ENCODE measurements at regions not wholly inside any gene's neighbourhood (a gene's known extent, or its start where the extent isn't known, plus 50 kb on each side); places are given as distances from the start of the nearest gene placed in this dataset.
A peak's percentile ranks its signal among the peaks of the same experiment; 100 is the strongest.

DNA sequence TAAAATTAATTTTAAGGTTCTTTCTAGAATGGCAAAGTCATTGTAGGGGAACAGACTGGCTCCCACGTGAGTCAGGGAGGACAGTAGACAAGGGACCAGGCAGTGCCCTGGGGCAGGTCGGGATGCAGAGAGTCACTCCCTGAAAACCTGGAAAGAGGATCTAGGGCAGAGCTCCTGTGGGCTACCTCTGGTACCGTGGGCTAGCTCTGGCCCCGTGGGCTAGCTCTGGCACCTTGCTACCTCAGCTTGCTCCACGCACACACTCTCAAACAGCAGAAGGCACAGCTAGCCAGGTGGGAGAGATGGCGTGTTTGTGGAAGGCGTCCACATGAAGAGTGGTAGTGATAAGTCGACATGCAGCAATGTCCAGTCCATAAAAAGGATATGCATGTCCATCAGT, 66.7 kb upstream of the ARHGEF7 start:
- Mint-ChIP-seq H3K36me3 (ENCODE audit: low read depth) (no peaks in the 10 kb centered on the region), H3K27me3 (ENCODE audit: low read depth) (peaks cover 14% of the 10 kb centered on the region), H3K4me1 (peaks cover 26% of the 10 kb centered on the region), H3K9me3 (peaks cover 5% of the 10 kb centered on the region), H3K4me3 (no peak overlapping the region), H3K27ac (no peak overlapping the region)
- TF ChIP-seq, protein P1, sequence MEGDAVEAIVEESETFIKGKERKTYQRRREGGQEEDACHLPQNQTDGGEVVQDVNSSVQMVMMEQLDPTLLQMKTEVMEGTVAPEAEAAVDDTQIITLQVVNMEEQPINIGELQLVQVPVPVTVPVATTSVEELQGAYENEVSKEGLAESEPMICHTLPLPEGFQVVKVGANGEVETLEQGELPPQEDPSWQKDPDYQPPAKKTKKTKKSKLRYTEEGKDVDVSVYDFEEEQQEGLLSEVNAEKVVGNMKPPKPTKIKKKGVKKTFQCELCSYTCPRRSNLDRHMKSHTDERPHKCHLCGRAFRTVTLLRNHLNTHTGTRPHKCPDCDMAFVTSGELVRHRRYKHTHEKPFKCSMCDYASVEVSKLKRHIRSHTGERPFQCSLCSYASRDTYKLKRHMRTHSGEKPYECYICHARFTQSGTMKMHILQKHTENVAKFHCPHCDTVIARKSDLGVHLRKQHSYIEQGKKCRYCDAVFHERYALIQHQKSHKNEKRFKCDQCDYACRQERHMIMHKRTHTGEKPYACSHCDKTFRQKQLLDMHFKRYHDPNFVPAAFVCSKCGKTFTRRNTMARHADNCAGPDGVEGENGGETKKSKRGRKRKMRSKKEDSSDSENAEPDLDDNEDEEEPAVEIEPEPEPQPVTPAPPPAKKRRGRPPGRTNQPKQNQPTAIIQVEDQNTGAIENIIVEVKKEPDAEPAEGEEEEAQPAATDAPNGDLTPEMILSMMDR (IDR thresholded peaks at IDR 0.05; ENCODE audit: unreplicated experiment in 3 of 3), result no peak

DNA sequence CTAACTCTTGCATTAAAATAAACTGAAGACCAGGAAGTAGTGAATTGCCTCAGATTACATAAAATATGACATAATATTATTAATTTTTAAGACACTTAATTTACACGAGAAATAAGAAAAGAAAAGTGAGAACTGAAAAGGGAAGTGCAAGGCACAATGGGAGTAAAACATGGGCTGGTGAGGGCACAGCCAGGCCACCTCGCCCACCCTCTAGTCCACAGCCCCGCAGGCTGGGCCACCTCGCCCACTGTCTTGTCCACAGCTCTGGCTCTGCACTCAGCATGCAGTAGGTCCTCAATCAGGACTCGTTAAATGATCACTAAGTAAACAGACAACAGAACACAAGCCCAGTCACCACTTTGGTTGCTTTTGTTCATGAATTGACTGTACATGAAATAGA, 67.8 kb upstream of the ARHGEF7 start:
- TF ChIP-seq, protein P1 (IDR thresholded peaks at IDR 0.05; ENCODE audit: unreplicated experiment in 3 of 3), result no peak
- no peaks in the 10 kb centered on the region for H3K36me3 Mint-ChIP-seq (ENCODE audit: low read depth)
- H3K9me3 Mint-ChIP-seq, result peaks cover 5% of the 10 kb centered on the region
- no peak overlapping the region for H3K4me3 Mint-ChIP-seq
- peaks cover 14% of the 10 kb centered on the region for H3K27me3 Mint-ChIP-seq (ENCODE audit: low read depth)
- H3K27ac Mint-ChIP-seq, result peak overlapping the region in 1 of 3 experiments; percentile 20
- peaks cover 27% of the 10 kb centered on the region for H3K4me1 Mint-ChIP-seq

DNA sequence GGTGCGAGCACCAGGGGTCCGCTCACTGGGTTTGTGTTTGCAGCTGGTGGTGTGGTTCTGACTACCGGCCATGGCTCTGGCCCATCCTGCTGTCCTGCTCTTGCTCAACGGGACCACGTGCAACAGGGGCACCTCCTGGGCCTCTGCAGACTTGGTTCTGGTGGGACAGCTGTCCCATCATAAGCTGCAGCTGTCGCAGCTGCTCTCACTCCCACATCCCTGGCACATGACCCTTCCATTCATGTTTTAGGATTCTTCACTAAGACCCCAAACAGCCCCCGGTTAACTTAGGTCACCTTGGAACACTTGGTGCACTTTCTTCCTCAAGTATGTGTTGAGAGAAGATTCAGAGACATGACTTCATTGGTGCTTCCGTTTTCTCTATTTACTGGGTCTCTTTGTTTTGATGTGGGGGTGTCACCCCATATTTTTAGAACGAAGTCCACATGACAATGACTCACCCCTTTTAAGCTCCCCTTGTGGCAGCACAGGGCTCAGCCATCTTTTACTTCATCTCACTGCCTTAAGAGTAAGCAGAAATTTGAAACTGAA, 68.4 kb upstream of the ARHGEF7 start:
- Mint-ChIP-seq H3K4me3 (peak overlapping the region in 1 of 3 experiments; percentile 2), H3K4me1 (peaks cover 25% of the 10 kb centered on the region), H3K9me3 (peaks cover 5% of the 10 kb centered on the region), H3K27me3 (ENCODE audit: low read depth) (peaks cover 17% of the 10 kb centered on the region), H3K36me3 (ENCODE audit: low read depth) (no peaks in the 10 kb centered on the region), H3K27ac (peak overlapping the region; percentile 20 to 37 (median 21))
- TF ChIP-seq, protein P1 (IDR thresholded peaks at IDR 0.05; ENCODE audit: unreplicated experiment in 3 of 3), result no peak

DNA sequence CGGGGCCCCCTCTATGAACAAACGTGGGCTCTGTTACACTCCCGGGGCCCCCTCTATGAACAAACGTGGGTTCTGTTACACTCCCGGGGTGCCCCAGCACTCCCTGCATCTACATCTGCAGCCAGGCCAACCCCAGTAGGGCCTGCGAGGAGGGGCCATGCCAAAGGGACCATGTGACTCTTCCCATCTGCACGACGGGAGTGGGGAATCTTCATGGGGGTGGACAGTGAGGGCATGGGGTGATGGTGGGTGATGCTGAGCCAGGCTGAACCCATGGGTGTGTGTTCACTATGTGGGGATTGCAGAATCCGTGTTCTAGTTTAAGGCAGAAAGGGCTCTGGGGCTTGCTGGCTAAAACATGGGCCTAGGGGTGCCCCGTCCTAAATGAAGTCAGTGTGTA, 69.9 kb upstream of the ARHGEF7 start:
- TF ChIP-seq, protein P1 (IDR thresholded peaks at IDR 0.05; ENCODE audit: unreplicated experiment in 3 of 3), result no peak
- H3K9me3 Mint-ChIP-seq, result peaks cover 5% of the 10 kb centered on the region
- H3K4me1 Mint-ChIP-seq, result peaks cover 16% of the 10 kb centered on the region
- H3K4me3 Mint-ChIP-seq, result no peak overlapping the region
- H3K36me3 Mint-ChIP-seq (ENCODE audit: low read depth), result no peaks in the 10 kb centered on the region
- H3K27ac Mint-ChIP-seq, result no peak overlapping the region
- peaks cover 9% of the 10 kb centered on the region for H3K27me3 Mint-ChIP-seq (ENCODE audit: low read depth)

DNA sequence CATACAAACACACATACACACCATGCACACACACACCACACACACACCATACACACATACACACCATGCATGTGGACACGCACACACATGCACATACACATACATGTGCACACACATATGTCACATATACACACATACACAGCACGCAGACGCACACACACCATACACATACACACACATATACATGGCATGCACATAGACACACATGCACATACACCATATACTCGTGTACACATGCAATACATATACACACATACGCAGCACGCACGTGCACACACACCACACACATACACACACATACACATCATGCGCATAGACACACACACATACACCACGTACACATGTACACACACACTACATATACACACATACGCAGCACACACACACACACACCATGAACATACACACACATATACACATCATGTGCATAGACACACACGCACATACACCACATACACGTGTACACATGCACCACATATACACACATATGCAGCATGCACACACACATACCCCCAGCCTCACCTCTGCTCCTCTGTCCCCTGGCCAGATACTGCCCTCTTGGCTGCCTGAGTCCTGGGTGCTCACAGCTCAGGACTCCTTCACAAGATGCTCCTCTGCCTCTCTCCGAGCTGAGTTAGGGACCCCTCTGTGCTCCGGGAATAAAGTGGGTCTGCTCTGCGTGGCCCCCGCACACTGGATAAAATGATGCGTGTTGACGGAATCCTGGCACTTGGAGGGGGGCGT, 70.9 kb upstream of the ARHGEF7 start:
- Mint-ChIP-seq H3K4me3 (no peak overlapping the region), H3K27ac (peak overlapping the region in 1 of 3 experiments; percentile 23), H3K36me3 (ENCODE audit: low read depth) (no peaks in the 10 kb centered on the region), H3K27me3 (ENCODE audit: low read depth) (peaks cover 9% of the 10 kb centered on the region), H3K9me3 (peaks cover 5% of the 10 kb centered on the region), H3K4me1 (peaks cover 16% of the 10 kb centered on the region)
- TF ChIP-seq, protein P1 (IDR thresholded peaks at IDR 0.05; ENCODE audit: unreplicated experiment in 3 of 3), result no peak

DNA sequence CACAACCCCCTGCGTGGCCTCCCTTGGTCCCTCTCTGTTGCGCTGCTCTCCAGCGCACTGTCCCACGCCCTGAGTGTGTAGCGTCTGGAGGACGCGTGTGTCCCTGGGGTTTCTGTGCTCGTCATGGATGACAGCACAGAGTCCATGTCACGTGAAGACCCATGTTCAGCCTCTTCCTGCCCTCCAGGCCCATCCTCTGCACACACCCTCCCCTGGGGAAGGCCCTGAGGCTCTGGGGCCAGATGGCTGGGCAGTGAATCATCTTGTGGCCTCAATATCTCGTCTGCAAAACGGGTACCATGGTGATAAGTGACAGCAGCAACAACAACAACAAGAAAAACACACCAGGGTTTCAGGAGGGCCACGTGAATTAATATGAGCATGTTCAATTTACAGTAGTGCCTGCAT, 71.5 kb upstream of the ARHGEF7 start:
- peaks cover 5% of the 10 kb centered on the region for H3K9me3 Mint-ChIP-seq
- peaks cover 16% of the 10 kb centered on the region for H3K4me1 Mint-ChIP-seq

More for the DNA sequence above, 71.5 kb upstream of the ARHGEF7 start:
- H3K27me3 Mint-ChIP-seq (ENCODE audit: low read depth), result peaks cover 9% of the 10 kb centered on the region
- no peak overlapping the region for H3K27ac Mint-ChIP-seq
- H3K36me3 Mint-ChIP-seq (ENCODE audit: low read depth), result no peaks in the 10 kb centered on the region
- TF ChIP-seq, protein P1 (IDR thresholded peaks at IDR 0.05; ENCODE audit: unreplicated experiment in 3 of 3), result no peak
- no peak overlapping the region for H3K4me3 Mint-ChIP-seq
